Panc1 (cell line): ENCODE measurements at regions not wholly inside any gene's neighbourhood (a gene's known extent, or its start where the extent isn't known, plus 50 kb on each side); places are given as distances from the start of the nearest gene placed in this dataset.

ENCODE experiments used
- ATAC-seq: fragments of 200-7000 bp; cut with Tn5 transposase; 2 replicates; pipeline ENCODE4 v1.9.1; 2020; ENCODE audit warnings: mild to moderate bottlenecking, moderate library complexity
- BruUV-seq: library from RNA; stranded (reverse); fragments of 400-500 nt; replicated peaks from 2 replicates; lab custom pipeline; 2021; lab: Mats Ljungman, UMichigan
- CTCF ChIA-PET: fragments of 300-600 bp; sonication (Branson Sonifier 250); formaldehyde crosslinking; loops from one replicate; lab custom pipeline; 2022; ENCODE audit warnings: antibody characterized with exemption; lab: Charles Lee
- POLR2A ChIA-PET: fragments of 300-600 bp; sonication (Branson Sonifier 250); formaldehyde crosslinking; loops from one replicate; lab custom pipeline; 2022; ENCODE audit warnings: antibody characterized with exemption; lab: Charles Lee
- DNase-seq: peaks from one replicate; pipeline ENCODE4 v3.0.0-alpha.2; 2010; ENCODE audit warnings: low read depth, low spot score
- H3K27ac ChIP-seq: 2 replicates; pipeline ENCODE4 v1.5.1; 2011; ENCODE audit warnings: mild to moderate bottlenecking, low read length, inconsistent platforms
- H3K27me3 ChIP-seq: fragments of 200-500 bp; sonication (Bioruptor generic); 2 replicates; pipeline ENCODE4 v1.6.0; 2014; ENCODE audit warnings: low read length, inconsistent platforms; ENCODE audit not compliant: control insufficient read depth, insufficient read depth
- H3K36me3 ChIP-seq: fragments of 200-500 bp; sonication (Bioruptor generic); 2 replicates; pipeline ENCODE4 v1.5.1; 2014; ENCODE audit warnings: inconsistent platforms, mild to moderate bottlenecking, low read length, moderate library complexity; ENCODE audit not compliant: control insufficient read depth, insufficient read depth
- H3K4me1 ChIP-seq: 2 replicates; pipeline ENCODE4 v1.5.1; 2011; ENCODE audit warnings: inconsistent platforms, mild to moderate bottlenecking, low read length, moderate library complexity; ENCODE audit not compliant: control insufficient read depth, insufficient read depth
- H3K4me3 ChIP-seq, 2 experiments: 2 replicates each; pipeline ENCODE4 v1.5.1; 2011 to 2012; ENCODE audit warnings: low read depth in 2 of 2, low read length in 2 of 2, mild to moderate bottlenecking in 2 of 2, inconsistent platforms in 1 of 2, moderate library complexity in 1 of 2
- H3K9me3 ChIP-seq: fragments of 200-500 bp; sonication (Bioruptor generic); 2 replicates; pipeline ENCODE4 v1.5.1; 2014; ENCODE audit warnings: low read depth, mild to moderate bottlenecking, inconsistent platforms, low read length, moderate library complexity; ENCODE audit not compliant: control insufficient read depth, insufficient read depth
- POLR2AphosphoS5 ChIP-seq: IDR thresholded peaks from 2 replicates; pipeline ENCODE4 v1.6.1; 2012; ENCODE audit warnings: mild to moderate bottlenecking, low read depth, low read length, moderate library complexity
- SIN3A ChIP-seq: IDR thresholded peaks from 2 replicates; pipeline ENCODE4 v1.6.1; 2012; ENCODE audit warnings: low read depth, mild to moderate bottlenecking, low read length, moderate library complexity, borderline replicate concordance; ENCODE audit not compliant: insufficient read depth
- TCF7L2 ChIP-seq: IDR thresholded peaks from 2 replicates; pipeline ENCODE4 v1.6.1; 2011; ENCODE audit warnings: mild to moderate bottlenecking, low read depth, low read length, inconsistent platforms
- in situ Hi-C: cut with HindIII; loops from 2 replicates; pipeline ENCODE4 v1.10.0; 2016; ENCODE audit warnings: low sequenced_read_pairs, low pct_unique_long_range_greater_than_20kb
- intact Hi-C: fragments of 100-400 bp; cut with micrococcal nuclease; formaldehyde crosslinking; loops from one replicate; pipeline ENCODE4 v1.10.0; 2022; ENCODE audit not compliant: unreplicated experiment
- TF ChIP-seq, protein P1 (sequence below): fragments of 450-650 bp; IDR thresholded peaks from 2 replicates; pipeline ENCODE4 v1.5.1; 2017; ENCODE audit warnings: mild to moderate bottlenecking
- TF ChIP-seq, protein P2 (sequence below), 2 experiments: IDR thresholded peaks; 2 replicates each; pipeline ENCODE4 v1.6.1; 2011 to 2012; ENCODE audit warnings: low read depth in 2 of 2, control low read depth in 1 of 2, low read length in 1 of 2, mild to moderate bottlenecking in 1 of 2, moderate library complexity in 1 of 2; ENCODE audit not compliant: insufficient read depth in 1 of 2

DNA sequence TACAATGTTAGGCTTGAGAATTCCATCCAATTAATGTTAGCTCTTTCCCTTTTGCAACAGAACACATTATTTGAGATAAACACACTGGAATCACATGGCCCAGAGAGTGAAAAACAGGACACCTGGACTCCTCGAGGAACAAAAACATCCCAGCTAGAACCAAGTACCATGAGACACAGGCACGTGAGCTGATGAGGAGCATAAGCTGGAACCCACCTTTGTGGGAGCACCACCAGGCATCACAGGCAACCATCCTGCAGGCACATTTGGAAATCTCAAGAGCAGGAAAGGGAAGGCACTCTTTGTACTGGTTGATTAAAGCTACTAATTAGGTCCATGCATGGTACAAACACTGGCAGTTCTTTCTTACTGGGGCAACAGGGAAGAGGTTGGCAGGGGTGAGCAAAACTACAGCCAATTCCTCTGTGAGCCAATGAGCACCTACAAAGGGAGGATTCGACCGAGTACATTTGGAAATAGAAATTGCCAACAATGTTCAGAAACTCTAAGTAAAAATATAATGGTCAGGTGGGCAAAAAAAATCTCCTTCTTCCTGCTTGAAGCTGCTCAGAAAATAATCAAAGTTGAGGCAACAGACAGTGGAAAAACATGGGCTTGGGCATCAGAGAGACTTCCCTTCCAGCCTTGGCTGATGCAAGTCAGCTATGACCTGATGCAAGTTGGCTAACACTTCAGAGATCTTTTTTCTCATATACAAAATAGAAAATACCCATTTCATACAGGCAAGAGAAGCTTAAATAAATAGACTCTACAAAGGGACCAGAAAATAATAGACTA lies 216.7 kb downstream of the NUAK1 start:
- ATAC-seq: no peak
- POLR2A ChIA-PET: no interaction called here
- Histone ChIP-seq H3K36me3 (no peaks in the 10 kb centered on the region), H3K27ac (peak overlapping the region; percentile 55; the same call in 1 of the 2 replicates), H3K4me3 (no peak overlapping the region), H3K4me1 (peaks cover 5% of the 10 kb centered on the region), H3K27me3 (no peaks in the 10 kb centered on the region), H3K9me3 (no peaks in the 10 kb centered on the region)
- DNase-seq: no peak
- no TSS peak for BruUV-seq
- in situ Hi-C loops: no loop called here
- TF ChIP-seq, protein P1, sequence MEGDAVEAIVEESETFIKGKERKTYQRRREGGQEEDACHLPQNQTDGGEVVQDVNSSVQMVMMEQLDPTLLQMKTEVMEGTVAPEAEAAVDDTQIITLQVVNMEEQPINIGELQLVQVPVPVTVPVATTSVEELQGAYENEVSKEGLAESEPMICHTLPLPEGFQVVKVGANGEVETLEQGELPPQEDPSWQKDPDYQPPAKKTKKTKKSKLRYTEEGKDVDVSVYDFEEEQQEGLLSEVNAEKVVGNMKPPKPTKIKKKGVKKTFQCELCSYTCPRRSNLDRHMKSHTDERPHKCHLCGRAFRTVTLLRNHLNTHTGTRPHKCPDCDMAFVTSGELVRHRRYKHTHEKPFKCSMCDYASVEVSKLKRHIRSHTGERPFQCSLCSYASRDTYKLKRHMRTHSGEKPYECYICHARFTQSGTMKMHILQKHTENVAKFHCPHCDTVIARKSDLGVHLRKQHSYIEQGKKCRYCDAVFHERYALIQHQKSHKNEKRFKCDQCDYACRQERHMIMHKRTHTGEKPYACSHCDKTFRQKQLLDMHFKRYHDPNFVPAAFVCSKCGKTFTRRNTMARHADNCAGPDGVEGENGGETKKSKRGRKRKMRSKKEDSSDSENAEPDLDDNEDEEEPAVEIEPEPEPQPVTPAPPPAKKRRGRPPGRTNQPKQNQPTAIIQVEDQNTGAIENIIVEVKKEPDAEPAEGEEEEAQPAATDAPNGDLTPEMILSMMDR: no peak
- TF ChIP-seq SIN3A (no peak), POLR2AphosphoS5 (no peak), TCF7L2 (no peak)
- TF ChIP-seq, protein P2, sequence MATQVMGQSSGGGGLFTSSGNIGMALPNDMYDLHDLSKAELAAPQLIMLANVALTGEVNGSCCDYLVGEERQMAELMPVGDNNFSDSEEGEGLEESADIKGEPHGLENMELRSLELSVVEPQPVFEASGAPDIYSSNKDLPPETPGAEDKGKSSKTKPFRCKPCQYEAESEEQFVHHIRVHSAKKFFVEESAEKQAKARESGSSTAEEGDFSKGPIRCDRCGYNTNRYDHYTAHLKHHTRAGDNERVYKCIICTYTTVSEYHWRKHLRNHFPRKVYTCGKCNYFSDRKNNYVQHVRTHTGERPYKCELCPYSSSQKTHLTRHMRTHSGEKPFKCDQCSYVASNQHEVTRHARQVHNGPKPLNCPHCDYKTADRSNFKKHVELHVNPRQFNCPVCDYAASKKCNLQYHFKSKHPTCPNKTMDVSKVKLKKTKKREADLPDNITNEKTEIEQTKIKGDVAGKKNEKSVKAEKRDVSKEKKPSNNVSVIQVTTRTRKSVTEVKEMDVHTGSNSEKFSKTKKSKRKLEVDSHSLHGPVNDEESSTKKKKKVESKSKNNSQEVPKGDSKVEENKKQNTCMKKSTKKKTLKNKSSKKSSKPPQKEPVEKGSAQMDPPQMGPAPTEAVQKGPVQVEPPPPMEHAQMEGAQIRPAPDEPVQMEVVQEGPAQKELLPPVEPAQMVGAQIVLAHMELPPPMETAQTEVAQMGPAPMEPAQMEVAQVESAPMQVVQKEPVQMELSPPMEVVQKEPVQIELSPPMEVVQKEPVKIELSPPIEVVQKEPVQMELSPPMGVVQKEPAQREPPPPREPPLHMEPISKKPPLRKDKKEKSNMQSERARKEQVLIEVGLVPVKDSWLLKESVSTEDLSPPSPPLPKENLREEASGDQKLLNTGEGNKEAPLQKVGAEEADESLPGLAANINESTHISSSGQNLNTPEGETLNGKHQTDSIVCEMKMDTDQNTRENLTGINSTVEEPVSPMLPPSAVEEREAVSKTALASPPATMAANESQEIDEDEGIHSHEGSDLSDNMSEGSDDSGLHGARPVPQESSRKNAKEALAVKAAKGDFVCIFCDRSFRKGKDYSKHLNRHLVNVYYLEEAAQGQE (IDR thresholded peaks at IDR 0.05; ENCODE audit: insufficient read depth in 1 of 2, low read depth in 2 of 2, low read length in 1 of 2): no peak
- CTCF ChIA-PET: no interaction called here
- intact Hi-C loops: loop anchor here (5.0 kb wide), 1 partner anchor 680 kb away; no protein-coding TSS in a partner anchor

DNA sequence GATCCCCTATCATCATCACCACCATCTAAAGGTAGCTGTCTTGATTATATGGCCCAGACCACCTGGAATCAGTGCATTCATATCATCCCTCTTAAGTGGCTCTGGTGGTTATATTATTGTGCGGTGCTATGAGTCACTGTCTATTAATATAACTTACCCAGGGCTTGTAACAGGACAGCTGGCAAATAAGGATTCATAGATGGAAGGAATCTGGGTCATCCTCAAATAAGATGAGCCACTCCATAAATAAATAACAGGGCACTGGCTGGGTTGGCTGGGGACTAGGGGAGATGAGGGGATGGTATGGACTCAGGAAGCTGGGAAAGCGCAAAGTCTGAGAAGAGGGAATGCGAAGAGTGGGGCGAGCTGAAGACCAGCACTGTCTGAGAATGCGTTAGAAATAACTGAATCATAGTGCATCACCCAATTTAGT lies 216.1 kb downstream of the NUAK1 start:
- intact Hi-C loops: loop anchor here (5.0 kb wide), 1 partner anchor 680 kb away; no protein-coding TSS in a partner anchor
- ChIA-PET CTCF (no interaction called here), POLR2A (no interaction called here)
- Histone ChIP-seq H3K36me3 (no peaks in the 10 kb centered on the region), H3K9me3 (no peaks in the 10 kb centered on the region), H3K4me1 (peaks cover 5% of the 10 kb centered on the region), H3K27me3 (no peaks in the 10 kb centered on the region), H3K27ac (no peak overlapping the region; the same call in 1 of the 2 replicates), H3K4me3 (no peak overlapping the region)
- ATAC-seq (no peak), DNase-seq (no peak)
- in situ Hi-C loops: no loop called here
- BruUV-seq: no TSS peak
- TF ChIP-seq POLR2AphosphoS5 (no peak), TCF7L2 (no peak), SIN3A (no peak)
- TF ChIP-seq, protein P1: no peak
- TF ChIP-seq, protein P2 (IDR thresholded peaks at IDR 0.05; ENCODE audit: insufficient read depth in 1 of 2, low read depth in 2 of 2, low read length in 1 of 2): no peak
